Vagina (tissue), 2 donors: ENCODE measurements at regions not wholly inside any gene's neighbourhood (a gene's known extent, or its start where the extent isn't known, plus 50 kb on each side); places are given as distances from the start of the nearest gene placed in this dataset.

ENCODE experiments used
- DNase-seq, 2 donors: peaks; one replicate each; pipeline ENCODE4 v3.0.0-alpha.2; 2017; ENCODE audit errors: extremely low spot score in 2 of 2
- H3K27ac ChIP-seq: fragments of 200-600 bp; sonication (generic); one replicate; pipeline ENCODE4 v1.5.1; 2019
- H3K27me3 ChIP-seq: fragments of 200-600 bp; sonication (generic); one replicate; pipeline ENCODE4 v1.5.1; 2019
- H3K36me3 ChIP-seq, 2 donors: fragments of 200-600 bp; sonication (generic); one replicate each; pipeline ENCODE4 v1.5.1; 2017 to 2019
- H3K4me1 ChIP-seq: fragments of 200-600 bp; sonication (generic); one replicate; pipeline ENCODE4 v1.5.1; 2019
- H3K4me3 ChIP-seq, 2 donors: fragments of 200-600 bp; sonication (generic); 1 replicate in 1 of 2; 2 replicates in 1 of 2; pipeline ENCODE4 v1.5.1; 2016 to 2019
- H3K9me3 ChIP-seq: fragments of 200-600 bp; sonication (generic); one replicate; pipeline ENCODE4 v1.5.1; 2019
- CTCF ChIP-seq, 3 experiments: fragments of 450-650 bp in 2 of 3; fragments of 200-600 bp in 1 of 3; sonication (generic) in 1 of 3; IDR thresholded peaks; one replicate each; pipeline ENCODE4 v1.5.1; 2017 to 2019; ENCODE audit warnings: antibody characterized with exemption in 3 of 3, mild to moderate bottlenecking in 2 of 3, moderate library complexity in 2 of 3
- POLR2A ChIP-seq, 2 donors: fragments of 450-650 bp; IDR thresholded peaks; one replicate each; pipeline ENCODE4 v1.6.1; 2017; ENCODE audit warnings: antibody characterized with exemption in 2 of 2, mild to moderate bottlenecking in 2 of 2, moderate library complexity in 2 of 2
- POLR2AphosphoS5 ChIP-seq, 2 donors: sonication (generic); formaldehyde crosslinking; IDR thresholded peaks; one replicate each; pipeline ENCODE4 v1.9.0; 2017; ENCODE audit warnings: antibody characterized with exemption in 2 of 2, mild to moderate bottlenecking in 2 of 2, low read depth in 1 of 2; ENCODE audit not compliant: insufficient read depth in 1 of 2
- intact Hi-C: fragments of 100-400 bp; cut with DNase I; formaldehyde crosslinking; loops from one replicate; pipeline ENCODE4 v1.15.1; 2023

DNA sequence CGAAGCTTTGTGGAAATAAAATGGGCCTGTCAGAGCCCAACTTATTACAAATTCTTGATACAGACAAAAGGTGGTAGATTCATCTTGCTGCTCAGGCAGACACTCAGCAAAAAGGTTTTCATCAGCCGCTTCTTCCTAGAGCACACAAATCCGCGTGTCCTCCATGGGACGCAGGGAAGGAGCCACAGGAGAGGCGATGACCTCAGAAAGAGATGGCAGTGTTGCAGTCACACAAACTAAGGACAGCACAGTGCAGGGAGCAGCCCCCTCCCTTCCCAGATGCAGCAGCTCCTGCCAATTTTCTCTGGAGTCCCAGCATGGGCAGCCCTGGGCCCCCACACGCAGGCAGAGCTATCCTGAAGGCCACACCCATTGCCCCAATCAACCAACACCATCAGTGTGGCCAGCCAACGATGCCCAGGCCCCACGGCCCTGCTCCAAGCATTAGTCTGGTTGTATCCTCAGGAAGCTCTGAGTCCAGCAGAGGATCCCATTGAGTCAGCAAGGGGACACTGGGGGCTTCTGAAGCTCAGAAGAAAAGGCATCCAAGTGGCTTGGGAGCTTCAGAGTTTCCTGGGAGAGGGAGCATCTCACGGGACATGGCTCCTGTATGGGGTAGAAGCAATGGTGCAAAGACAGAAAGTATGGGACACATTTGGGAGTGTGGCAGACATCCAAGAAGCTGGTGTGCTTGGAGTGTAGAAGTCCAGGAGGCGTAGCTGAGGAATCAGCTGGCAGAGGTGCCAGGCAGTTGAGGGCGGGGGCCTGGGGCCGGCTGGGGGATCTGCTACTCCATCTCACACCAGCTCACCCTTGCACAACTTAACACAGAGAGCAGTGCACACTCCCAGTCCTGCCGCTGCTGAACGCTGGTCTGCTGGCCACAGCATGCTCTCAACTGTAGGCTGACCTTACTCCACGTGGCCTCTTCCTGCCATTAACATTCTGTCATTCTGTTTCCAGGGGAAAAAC is 142.1 kb upstream of the CST7 start:
- TF ChIP-seq POLR2AphosphoS5 (IDR thresholded peaks at IDR 0.05; ENCODE audit: insufficient read depth in 1 of 2, low read depth in 1 of 2) (no peak), POLR2A (IDR thresholded peaks at IDR 0.05) (no peak), CTCF (IDR thresholded peaks at IDR 0.05) (no peak)
- Histone ChIP-seq H3K4me3 (no peak overlapping the region), H3K27ac (no peak overlapping the region), H3K9me3 (no peaks in the 10 kb centered on the region), H3K27me3 (no peaks in the 10 kb centered on the region), H3K36me3 (no peaks in the 10 kb centered on the region), H3K4me1 (no peaks in the 10 kb centered on the region)
- no peak for DNase-seq
- intact Hi-C loops = no loop called here

DNA sequence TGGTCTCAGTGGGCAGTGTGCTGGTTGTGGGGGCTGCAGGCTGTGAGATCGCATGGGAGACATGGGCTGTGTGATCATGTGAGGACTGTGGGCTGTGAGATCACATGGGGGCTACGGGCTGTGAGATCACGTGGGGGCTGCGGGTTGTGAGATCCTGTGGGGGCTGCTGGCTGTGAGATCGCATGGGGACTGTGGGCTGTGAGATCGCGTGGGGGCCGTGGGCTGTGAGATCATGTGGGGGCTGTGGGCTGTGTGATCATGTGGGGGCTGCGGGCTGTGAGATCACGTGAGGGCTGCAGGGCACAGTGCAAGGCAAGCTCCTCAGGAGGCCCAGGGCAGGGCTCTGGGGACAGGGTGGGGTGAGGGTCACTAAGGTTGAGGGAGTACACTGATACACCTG is 140.5 kb upstream of the CST7 start:
- H3K9me3 ChIP-seq = no peaks in the 10 kb centered on the region
- intact Hi-C loops = no loop called here
- H3K4me1 ChIP-seq = no peaks in the 10 kb centered on the region
- TF ChIP-seq POLR2AphosphoS5 (IDR thresholded peaks at IDR 0.05; ENCODE audit: insufficient read depth in 1 of 2, low read depth in 1 of 2) (no peak), CTCF (IDR thresholded peaks at IDR 0.05) (no peak), POLR2A (IDR thresholded peaks at IDR 0.05) (no peak)
- H3K4me3 ChIP-seq = no peak overlapping the region
- no peak overlapping the region for H3K27ac ChIP-seq
- H3K36me3 ChIP-seq = no peaks in the 10 kb centered on the region
- no peaks in the 10 kb centered on the region for H3K27me3 ChIP-seq
- DNase-seq = no peak

DNA sequence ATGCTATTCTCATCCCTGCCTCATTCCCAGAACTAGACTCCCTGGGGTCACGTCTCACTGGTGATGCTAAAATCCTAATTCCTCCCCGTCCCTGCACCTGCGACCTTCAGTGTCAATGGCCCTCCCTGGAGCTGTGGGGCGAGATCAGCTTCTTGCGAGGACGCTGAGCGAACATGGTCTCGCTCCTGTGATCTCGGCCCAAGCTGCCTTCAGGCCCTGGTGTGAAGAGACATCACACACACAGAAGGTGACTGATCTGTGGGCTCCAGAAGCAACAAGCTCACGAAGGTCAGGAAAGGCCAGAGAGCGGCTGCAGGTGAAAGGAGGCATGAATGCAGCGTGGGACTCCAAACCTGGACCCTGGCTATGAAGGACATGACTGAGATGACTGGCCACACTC is 139.5 kb upstream of the CST7 start:
- Histone ChIP-seq H3K36me3 (no peaks in the 10 kb centered on the region), H3K4me3 (no peak overlapping the region), H3K27ac (no peak overlapping the region), H3K9me3 (no peaks in the 10 kb centered on the region), H3K4me1 (no peaks in the 10 kb centered on the region), H3K27me3 (no peaks in the 10 kb centered on the region)
- no peak for DNase-seq
- intact Hi-C loops = no loop called here
- TF ChIP-seq POLR2A (IDR thresholded peaks at IDR 0.05) = no peak
- no peak for TF ChIP-seq POLR2AphosphoS5 (IDR thresholded peaks at IDR 0.05; ENCODE audit: insufficient read depth in 1 of 2, low read depth in 1 of 2)
- no peak for TF ChIP-seq CTCF (IDR thresholded peaks at IDR 0.05)

GRCh38 chr20:24810676-24811407 is 138.2 kb upstream of the CST7 start:
- Histone ChIP-seq H3K9me3 (no peaks in the 10 kb centered on the region), H3K27me3 (no peaks in the 10 kb centered on the region), H3K4me3 (no peak overlapping the region), H3K36me3 (no peaks in the 10 kb centered on the region), H3K27ac (no peak overlapping the region), H3K4me1 (no peaks in the 10 kb centered on the region)
- intact Hi-C loops = no loop called here
- no peak for TF ChIP-seq POLR2A (IDR thresholded peaks at IDR 0.05)
- no peak for TF ChIP-seq POLR2AphosphoS5 (IDR thresholded peaks at IDR 0.05; ENCODE audit: insufficient read depth in 1 of 2, low read depth in 1 of 2)
- TF ChIP-seq CTCF (IDR thresholded peaks at IDR 0.05) = no peak
- DNase-seq = no peak
